Endodermal cell (in vitro differentiated cells): ENCODE measurements at regions not wholly inside any gene's neighbourhood (a gene's known extent, or its start where the extent isn't known, plus 50 kb on each side); places are given as distances from the start of the nearest gene placed in this dataset.

Experiments used
- DNase-seq: peaks from one replicate; pipeline ENCODE4 v3.0.0-alpha.2; 2017
- H3K27ac ChIP-seq: 2 replicates; pipeline ENCODE4 v1.5.1; 2013; ENCODE audit warnings: mild to moderate bottlenecking, low read depth, low read length, moderate library complexity
- H3K27me3 ChIP-seq: 2 replicates; pipeline ENCODE4 v1.6.1; 2013; ENCODE audit warnings: mild to moderate bottlenecking, low read length, moderate library complexity; ENCODE audit not compliant: insufficient read depth, control insufficient read depth, poor library complexity, severe bottlenecking
- H3K36me3 ChIP-seq: 2 replicates; pipeline ENCODE4 v1.7.0; 2013; ENCODE audit warnings: mild to moderate bottlenecking, low read length, moderate library complexity; ENCODE audit not compliant: control insufficient read depth, insufficient read depth
- H3K4me1 ChIP-seq: one replicate; pipeline ENCODE4 v1.7.0; 2013; ENCODE audit warnings: low read length; ENCODE audit not compliant: control insufficient read depth, insufficient read depth
- H3K4me3 ChIP-seq: 2 replicates; pipeline ENCODE4 v1.5.1; 2013; ENCODE audit warnings: mild to moderate bottlenecking, low read length, moderate library complexity
- H3K9ac ChIP-seq: 2 replicates; pipeline ENCODE4 v1.6.1; 2013; ENCODE audit warnings: mild to moderate bottlenecking, low read length, moderate library complexity; ENCODE audit not compliant: poor library complexity, severe bottlenecking; ENCODE audit errors: extremely low read depth
- H3K9me3 ChIP-seq: 2 replicates; pipeline ENCODE4 v1.6.1; 2013; ENCODE audit warnings: mild to moderate bottlenecking, low read length, moderate library complexity; ENCODE audit not compliant: control insufficient read depth
- H3K27ac Mint-ChIP-seq: 2 replicates; pipeline ENCODE4 v1.8.0; 2020; ENCODE audit warnings: mixed read lengths
- H3K27me3 Mint-ChIP-seq: 2 replicates; pipeline ENCODE4 v1.8.0; 2021; ENCODE audit warnings: mild to moderate bottlenecking, mixed read lengths; ENCODE audit not compliant: insufficient read depth
- H3K36me3 Mint-ChIP-seq: 2 replicates; pipeline ENCODE4 v1.8.0; 2020; ENCODE audit warnings: low read depth, mixed read lengths
- H3K4me1 Mint-ChIP-seq: 2 replicates; pipeline ENCODE4 v1.8.0; 2020; ENCODE audit warnings: mixed read lengths
- H3K4me3 Mint-ChIP-seq: 2 replicates; pipeline ENCODE4 v1.8.0; 2020; ENCODE audit warnings: mild to moderate bottlenecking, moderate library complexity, mixed read lengths
- H3K9me3 Mint-ChIP-seq: 2 replicates; pipeline ENCODE4 v1.8.0; 2020; ENCODE audit warnings: mild to moderate bottlenecking, mixed read lengths
- WGBS, 2 experiments: methylation state at CpG; one replicate each; pipeline versions ENCODE4 v1.1.5 to v1.1.7; 2013; ENCODE audit warnings: missing lambda C conversion rate in 2 of 2, mixed read lengths in 1 of 2; ENCODE audit not compliant: insufficient coverage in 1 of 2, insufficient read length in 1 of 2; 5-methylcytosine and 5-hydroxymethylcytosine counted together
- TF ChIP-seq, protein P1 (sequence below): fragments of 200-600 bp; sonication (generic); conservative IDR thresholded peaks from 2 replicates; pipeline ENCODE4 v1.5.0; 2021; ENCODE audit warnings: antibody characterized with exemption, mild to moderate bottlenecking

DNA sequence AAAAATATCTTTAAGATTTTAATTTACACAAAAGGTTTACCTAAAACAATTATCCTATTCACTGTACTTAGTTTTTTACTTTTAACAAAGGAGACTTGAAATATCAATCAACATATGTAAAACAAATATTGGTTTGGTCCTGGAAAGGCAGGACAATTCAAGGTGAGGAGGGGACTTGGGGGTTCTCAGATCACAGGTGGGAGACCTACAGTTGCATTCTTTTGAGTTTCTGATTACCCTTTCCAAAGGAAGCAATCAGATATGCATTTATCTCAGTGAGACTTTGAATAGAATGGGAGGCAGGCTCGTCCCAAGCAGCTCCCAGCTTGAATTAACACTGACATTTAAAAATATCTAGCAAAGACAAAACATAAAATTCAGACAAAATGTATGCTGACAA lies 1917.3 kb downstream of the C4orf33 start:
- H3K4me1 Mint-ChIP-seq: peaks cover 12% of the 10 kb centered on the region
- no peaks in the 10 kb centered on the region for H3K27me3 Mint-ChIP-seq
- no peak overlapping the region for H3K27ac ChIP-seq
- H3K27ac Mint-ChIP-seq: no peak overlapping the region
- no peaks in the 10 kb centered on the region for H3K9me3 Mint-ChIP-seq
- H3K9me3 ChIP-seq: peaks cover 27% of the 10 kb centered on the region
- no peak overlapping the region for H3K4me3 ChIP-seq
- peaks cover 10% of the 10 kb centered on the region for H3K4me1 ChIP-seq
- no peaks in the 10 kb centered on the region for H3K36me3 Mint-ChIP-seq
- H3K9ac ChIP-seq: no peak overlapping the region
- TF ChIP-seq, protein P1, sequence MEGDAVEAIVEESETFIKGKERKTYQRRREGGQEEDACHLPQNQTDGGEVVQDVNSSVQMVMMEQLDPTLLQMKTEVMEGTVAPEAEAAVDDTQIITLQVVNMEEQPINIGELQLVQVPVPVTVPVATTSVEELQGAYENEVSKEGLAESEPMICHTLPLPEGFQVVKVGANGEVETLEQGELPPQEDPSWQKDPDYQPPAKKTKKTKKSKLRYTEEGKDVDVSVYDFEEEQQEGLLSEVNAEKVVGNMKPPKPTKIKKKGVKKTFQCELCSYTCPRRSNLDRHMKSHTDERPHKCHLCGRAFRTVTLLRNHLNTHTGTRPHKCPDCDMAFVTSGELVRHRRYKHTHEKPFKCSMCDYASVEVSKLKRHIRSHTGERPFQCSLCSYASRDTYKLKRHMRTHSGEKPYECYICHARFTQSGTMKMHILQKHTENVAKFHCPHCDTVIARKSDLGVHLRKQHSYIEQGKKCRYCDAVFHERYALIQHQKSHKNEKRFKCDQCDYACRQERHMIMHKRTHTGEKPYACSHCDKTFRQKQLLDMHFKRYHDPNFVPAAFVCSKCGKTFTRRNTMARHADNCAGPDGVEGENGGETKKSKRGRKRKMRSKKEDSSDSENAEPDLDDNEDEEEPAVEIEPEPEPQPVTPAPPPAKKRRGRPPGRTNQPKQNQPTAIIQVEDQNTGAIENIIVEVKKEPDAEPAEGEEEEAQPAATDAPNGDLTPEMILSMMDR: no peak
- 19% methylated on average over 1 of the region's 1 CpG; no CpG with 5 or more reads in 1 of the 2 experiments for WGBS, 2 experiments
- H3K36me3 ChIP-seq: no peaks in the 10 kb centered on the region
- no peak overlapping the region for H3K4me3 Mint-ChIP-seq
- DNase-seq: no peak
- H3K27me3 ChIP-seq: no peaks in the 10 kb centered on the region

DNA sequence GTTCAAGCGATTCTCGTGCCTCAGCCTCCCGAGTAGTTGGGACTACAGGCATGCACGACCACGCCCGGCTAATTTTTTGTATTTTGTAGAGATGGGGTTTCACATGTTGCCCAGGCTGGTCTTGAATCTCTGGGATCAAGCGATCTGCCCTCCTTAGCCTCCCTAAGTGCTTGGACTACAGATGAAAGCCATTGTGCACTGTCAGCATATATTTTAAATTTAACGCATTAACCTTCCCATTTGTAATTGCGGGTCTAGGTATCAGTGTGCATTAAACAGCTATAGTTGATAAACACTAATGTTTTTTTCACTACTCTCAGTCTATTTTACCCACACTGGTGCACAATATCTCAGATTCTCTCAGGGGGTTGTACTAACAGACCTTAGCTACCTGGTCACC lies 1930.8 kb downstream of the C4orf33 start:
- peaks cover 5% of the 10 kb centered on the region for H3K9me3 ChIP-seq
- no peak overlapping the region for H3K9ac ChIP-seq
- WGBS, 2 experiments: 97% methylated on average over 9 of the region's 9 CpGs
- Mint-ChIP-seq H3K27ac (no peak overlapping the region), H3K4me3 (no peak overlapping the region), H3K36me3 (no peaks in the 10 kb centered on the region), H3K4me1 (no peaks in the 10 kb centered on the region), H3K27me3 (no peaks in the 10 kb centered on the region), H3K9me3 (peaks cover 3% of the 10 kb centered on the region)
- TF ChIP-seq, protein P1: no peak
- H3K27ac ChIP-seq: no peak overlapping the region
- H3K4me1 ChIP-seq: no peaks in the 10 kb centered on the region
- no peak overlapping the region for H3K4me3 ChIP-seq
- no peak for DNase-seq
- H3K36me3 ChIP-seq: no peaks in the 10 kb centered on the region
- no peaks in the 10 kb centered on the region for H3K27me3 ChIP-seq

DNA sequence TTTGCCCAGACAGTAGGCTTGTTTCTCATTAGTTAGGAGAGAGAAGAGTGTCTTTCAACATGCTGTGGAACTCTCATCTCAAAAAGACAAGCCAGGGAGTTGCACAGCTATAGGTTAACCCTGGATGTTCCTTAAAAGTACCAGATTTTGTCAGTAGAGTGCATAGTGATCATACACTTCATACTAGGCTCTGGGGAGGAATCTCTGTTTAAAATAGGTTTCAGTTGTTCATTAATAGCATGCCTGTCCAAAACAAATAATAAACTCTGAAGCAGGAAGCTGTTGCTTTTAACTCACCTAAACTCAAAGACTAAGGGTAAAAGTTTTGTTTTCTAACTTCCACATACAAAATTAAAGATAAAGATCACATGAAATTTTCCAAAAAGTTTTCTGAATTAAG lies 1948.4 kb downstream of the C4orf33 start:
- no peaks in the 10 kb centered on the region for H3K9me3 Mint-ChIP-seq
- DNase-seq: no peak
- H3K27ac Mint-ChIP-seq: no peak overlapping the region
- H3K4me3 Mint-ChIP-seq: no peak overlapping the region
- no peaks in the 10 kb centered on the region for H3K27me3 Mint-ChIP-seq
- Histone ChIP-seq H3K27ac (no peak overlapping the region), H3K27me3 (no peaks in the 10 kb centered on the region), H3K36me3 (no peaks in the 10 kb centered on the region), H3K4me1 (no peaks in the 10 kb centered on the region), H3K9ac (no peak overlapping the region), H3K9me3 (no peaks in the 10 kb centered on the region), H3K4me3 (no peak overlapping the region)
- no peaks in the 10 kb centered on the region for H3K36me3 Mint-ChIP-seq
- H3K4me1 Mint-ChIP-seq: no peaks in the 10 kb centered on the region
- TF ChIP-seq, protein P1: no peak
